ENCODE measurements at regions not wholly inside any gene's neighbourhood (a gene's known extent, or its start where the extent isn't known, plus 50 kb on each side); places are given as distances from the start of the nearest gene placed in this dataset.

- TF ChIP-seq CTCF (IDR thresholded peaks at IDR 0.05; ENCODE audit: unreplicated experiment): no peak
- intact Hi-C loops (cut with micrococcal nuclease): no loop called here
Observed at GRCh38 chr20:22438926-22439325, 145.4 kb downstream of the FOXA2 start.

GRCh38 chr20:22438346-22438745 is 146.0 kb downstream of the FOXA2 start:
- H3K4me1 Mint-ChIP-seq (ENCODE audit: insufficient read depth, unreplicated experiment): no peaks in the 10 kb centered on the region
- no peak overlapping the region for H3K4me3 Mint-ChIP-seq (ENCODE audit: unreplicated experiment)
- no TSS peak for BruUV-seq (replicated peaks)
- TF ChIP-seq CTCF (IDR thresholded peaks at IDR 0.05; ENCODE audit: unreplicated experiment): no peak
- POLR2A ChIA-PET: interaction anchor here (0.6 to 1.6 kb wide), 2 partner anchors 15 to 242 kb away, joined by 3 read pairs; no protein-coding TSS in a partner anchor
- H3K36me3 Mint-ChIP-seq (ENCODE audit: insufficient read depth, unreplicated experiment): no peaks in the 10 kb centered on the region
- no peaks in the 10 kb centered on the region for H3K27me3 Mint-ChIP-seq (ENCODE audit: insufficient read depth, unreplicated experiment)
- DNase-seq (ENCODE audit: unreplicated experiment): no peak
- CTCF ChIA-PET: interaction anchor here (0.7 kb wide), 1 partner anchor 250 kb away, joined by 3 read pairs; no protein-coding TSS in a partner anchor
- H3K27ac Mint-ChIP-seq (ENCODE audit: low read depth, unreplicated experiment): no peak overlapping the region
- intact Hi-C loops (cut with micrococcal nuclease): no loop called here
- no peaks in the 10 kb centered on the region for H3K9me3 Mint-ChIP-seq (ENCODE audit: unreplicated experiment)

More at GRCh38 chr20:22438926-22439325, 145.4 kb downstream of the FOXA2 start:
- no TSS peak for BruUV-seq (replicated peaks)
- Mint-ChIP-seq H3K27me3 (ENCODE audit: insufficient read depth, unreplicated experiment) (no peaks in the 10 kb centered on the region), H3K9me3 (ENCODE audit: unreplicated experiment) (no peaks in the 10 kb centered on the region), H3K27ac (ENCODE audit: low read depth, unreplicated experiment) (no peak overlapping the region), H3K4me1 (ENCODE audit: insufficient read depth, unreplicated experiment) (no peaks in the 10 kb centered on the region), H3K36me3 (ENCODE audit: insufficient read depth, unreplicated experiment) (no peaks in the 10 kb centered on the region), H3K4me3 (ENCODE audit: unreplicated experiment) (no peak overlapping the region)
- ChIA-PET CTCF (interaction anchor here (0.6 to 1.3 kb wide), 3 partner anchors 10 to 250 kb away, joined by 3 read pairs; no protein-coding TSS in a partner anchor), POLR2A (interaction anchor here (0.6 to 1.6 kb wide), 2 partner anchors 14 to 242 kb away, joined by 3 read pairs; no protein-coding TSS in a partner anchor)
- DNase-seq (ENCODE audit: unreplicated experiment): peak; percentile 9

- CTCF ChIA-PET: no interaction called here
- intact Hi-C loops (cut with micrococcal nuclease): no loop called here
- no peak for TF ChIP-seq CTCF (IDR thresholded peaks at IDR 0.05; ENCODE audit: unreplicated experiment)
- DNase-seq (ENCODE audit: unreplicated experiment): no peak
- BruUV-seq (replicated peaks): no TSS peak
- Mint-ChIP-seq H3K36me3 (ENCODE audit: insufficient read depth, unreplicated experiment) (no peaks in the 10 kb centered on the region), H3K4me1 (ENCODE audit: insufficient read depth, unreplicated experiment) (no peaks in the 10 kb centered on the region), H3K27ac (ENCODE audit: low read depth, unreplicated experiment) (no peak overlapping the region), H3K9me3 (ENCODE audit: unreplicated experiment) (no peaks in the 10 kb centered on the region), H3K27me3 (ENCODE audit: insufficient read depth, unreplicated experiment) (no peaks in the 10 kb centered on the region), H3K4me3 (ENCODE audit: unreplicated experiment) (no peak overlapping the region)
- POLR2A ChIA-PET: interaction anchor here (0.6 to 1.6 kb wide), 2 partner anchors 16 to 771 kb away, joined by 3 read pairs; no protein-coding TSS in a partner anchor
Observed at GRCh38 chr20:22437354-22437753, 147.0 kb downstream of the FOXA2 start.

- Mint-ChIP-seq H3K9me3 (ENCODE audit: unreplicated experiment) (no peaks in the 10 kb centered on the region), H3K27me3 (ENCODE audit: insufficient read depth, unreplicated experiment) (no peaks in the 10 kb centered on the region), H3K27ac (ENCODE audit: low read depth, unreplicated experiment) (no peak overlapping the region), H3K4me1 (ENCODE audit: insufficient read depth, unreplicated experiment) (peaks cover 5% of the 10 kb centered on the region), H3K36me3 (ENCODE audit: insufficient read depth, unreplicated experiment) (no peaks in the 10 kb centered on the region), H3K4me3 (ENCODE audit: unreplicated experiment) (no peak overlapping the region)
- TF ChIP-seq CTCF (IDR thresholded peaks at IDR 0.05; ENCODE audit: unreplicated experiment): no peak
- intact Hi-C loops (cut with micrococcal nuclease): no loop called here
- no TSS peak for BruUV-seq (replicated peaks)
- DNase-seq (ENCODE audit: unreplicated experiment): no peak
- ChIA-PET CTCF (interaction anchor here (0.9 kb wide), 1 partner anchor 93 kb away, joined by 3 read pairs; no protein-coding TSS in a partner anchor), POLR2A (interaction anchor here (0.9 to 1.6 kb wide), 3 partner anchors 9 to 28 kb away, joined by 3 to 4 read pairs (median 3); no protein-coding TSS in a partner anchor)
Observed at GRCh38 chr20:22431419-22431818, 153.0 kb downstream of the FOXA2 start.
